ENCODE measurements at regions not wholly inside any gene's neighbourhood (a gene's known extent, or its start where the extent isn't known, plus 50 kb on each side); places are given as distances from the start of the nearest gene placed in this dataset.
A peak's percentile ranks its signal among the peaks of the same experiment; 100 is the strongest.

DNA sequence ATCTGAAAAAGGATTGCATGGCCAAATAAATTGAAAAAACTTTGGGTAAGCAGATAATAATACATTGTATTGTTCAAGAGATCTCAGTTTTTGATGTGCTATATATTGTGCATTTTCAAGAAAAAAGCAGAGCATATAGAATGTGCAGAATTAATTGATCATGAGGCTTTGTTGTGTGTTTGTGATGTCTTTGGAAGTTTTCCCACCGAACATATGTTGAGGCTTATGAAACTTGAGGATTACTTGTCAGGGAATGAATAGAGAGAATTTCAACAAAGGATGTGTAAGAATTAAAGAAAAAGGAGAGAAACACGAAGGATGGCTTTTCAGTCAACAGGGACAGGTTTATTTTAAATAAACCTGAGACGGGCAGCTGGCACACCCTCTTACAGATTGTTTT lies 232.5 kb upstream of the POU1F1 start:
- DNase-seq (ENCODE audit: low spot score), result no peak
- TF ChIP-seq, protein P1, sequence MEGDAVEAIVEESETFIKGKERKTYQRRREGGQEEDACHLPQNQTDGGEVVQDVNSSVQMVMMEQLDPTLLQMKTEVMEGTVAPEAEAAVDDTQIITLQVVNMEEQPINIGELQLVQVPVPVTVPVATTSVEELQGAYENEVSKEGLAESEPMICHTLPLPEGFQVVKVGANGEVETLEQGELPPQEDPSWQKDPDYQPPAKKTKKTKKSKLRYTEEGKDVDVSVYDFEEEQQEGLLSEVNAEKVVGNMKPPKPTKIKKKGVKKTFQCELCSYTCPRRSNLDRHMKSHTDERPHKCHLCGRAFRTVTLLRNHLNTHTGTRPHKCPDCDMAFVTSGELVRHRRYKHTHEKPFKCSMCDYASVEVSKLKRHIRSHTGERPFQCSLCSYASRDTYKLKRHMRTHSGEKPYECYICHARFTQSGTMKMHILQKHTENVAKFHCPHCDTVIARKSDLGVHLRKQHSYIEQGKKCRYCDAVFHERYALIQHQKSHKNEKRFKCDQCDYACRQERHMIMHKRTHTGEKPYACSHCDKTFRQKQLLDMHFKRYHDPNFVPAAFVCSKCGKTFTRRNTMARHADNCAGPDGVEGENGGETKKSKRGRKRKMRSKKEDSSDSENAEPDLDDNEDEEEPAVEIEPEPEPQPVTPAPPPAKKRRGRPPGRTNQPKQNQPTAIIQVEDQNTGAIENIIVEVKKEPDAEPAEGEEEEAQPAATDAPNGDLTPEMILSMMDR (IDR thresholded peaks at IDR 0.05; ENCODE audit: extremely low read depth, missing control alignments), result no peak

DNA sequence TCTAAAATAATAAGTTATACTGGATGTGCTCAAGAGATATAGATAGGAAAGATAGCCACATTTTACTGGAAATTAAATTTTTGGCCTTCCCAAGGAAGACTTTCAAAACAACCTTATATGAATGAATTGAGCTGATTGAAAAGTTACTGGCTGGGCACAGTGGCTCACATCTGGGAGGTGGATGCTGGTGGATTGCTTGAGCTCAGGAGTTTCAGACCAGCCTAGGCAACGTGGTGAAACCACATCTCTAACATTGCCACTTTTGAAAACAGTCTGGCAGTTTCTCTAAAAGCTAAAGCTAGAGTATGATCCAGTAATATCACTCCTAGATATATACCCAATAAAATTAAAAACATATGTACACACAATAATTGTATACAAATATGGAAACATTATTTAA lies 231.4 kb upstream of the POU1F1 start:
- no peak for DNase-seq (ENCODE audit: low spot score)
- TF ChIP-seq, protein P1 (IDR thresholded peaks at IDR 0.05; ENCODE audit: extremely low read depth, missing control alignments), result no peak

DNA sequence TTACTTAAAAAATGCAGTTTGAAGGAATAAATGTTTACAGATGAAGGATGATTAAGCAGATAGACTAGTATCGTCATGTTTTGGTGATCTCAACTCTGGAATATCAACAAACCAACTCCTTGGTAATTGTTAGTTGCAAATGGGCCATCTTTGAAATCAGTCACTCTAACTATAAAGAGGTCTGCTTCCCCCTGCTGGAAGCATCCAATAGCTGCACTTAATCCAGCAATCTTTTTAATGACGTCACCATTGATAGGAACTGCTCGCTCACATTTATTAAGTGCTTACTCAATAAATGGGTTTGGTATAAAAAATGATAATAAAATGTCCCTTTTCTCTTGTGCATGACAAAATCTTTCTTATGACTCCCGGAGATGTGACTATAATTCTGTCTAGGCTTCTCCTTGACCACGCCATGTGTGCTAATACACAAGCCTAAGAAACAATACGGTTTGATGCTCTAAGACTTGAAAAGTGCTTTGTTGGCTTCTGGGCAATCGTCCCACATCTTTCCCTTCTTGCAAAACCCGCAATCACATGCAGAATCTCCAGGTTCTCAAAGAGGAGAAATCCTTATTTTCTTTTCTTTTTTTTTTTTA lies 227.6 kb upstream of the POU1F1 start:
- peak; percentile 31 for DNase-seq (ENCODE audit: low spot score)
- TF ChIP-seq, protein P1 (IDR thresholded peaks at IDR 0.05; ENCODE audit: extremely low read depth, missing control alignments), result peak; percentile 20

DNA sequence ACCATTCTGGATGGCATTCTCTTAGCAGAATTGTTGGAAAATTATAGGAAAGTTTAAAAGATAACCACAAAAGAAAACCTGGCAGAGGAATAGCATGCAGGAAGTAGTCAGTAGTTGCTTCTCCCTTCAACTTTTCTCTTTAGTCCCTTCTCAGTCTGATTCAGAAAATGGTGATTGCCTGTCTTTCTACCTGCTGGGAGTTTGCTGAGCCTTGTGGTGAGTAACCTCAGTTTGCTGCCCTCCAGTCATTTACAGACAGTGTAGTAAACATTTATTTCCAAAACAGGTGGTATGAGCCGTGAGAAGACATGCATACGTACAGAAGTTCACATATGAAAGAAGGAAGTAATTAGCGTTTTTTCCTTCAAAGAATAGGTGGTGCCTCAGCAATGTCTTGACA lies 224.7 kb upstream of the POU1F1 start:
- DNase-seq (ENCODE audit: low spot score), result no peak
- TF ChIP-seq, protein P1 (IDR thresholded peaks at IDR 0.05; ENCODE audit: extremely low read depth, missing control alignments), result no peak

DNA sequence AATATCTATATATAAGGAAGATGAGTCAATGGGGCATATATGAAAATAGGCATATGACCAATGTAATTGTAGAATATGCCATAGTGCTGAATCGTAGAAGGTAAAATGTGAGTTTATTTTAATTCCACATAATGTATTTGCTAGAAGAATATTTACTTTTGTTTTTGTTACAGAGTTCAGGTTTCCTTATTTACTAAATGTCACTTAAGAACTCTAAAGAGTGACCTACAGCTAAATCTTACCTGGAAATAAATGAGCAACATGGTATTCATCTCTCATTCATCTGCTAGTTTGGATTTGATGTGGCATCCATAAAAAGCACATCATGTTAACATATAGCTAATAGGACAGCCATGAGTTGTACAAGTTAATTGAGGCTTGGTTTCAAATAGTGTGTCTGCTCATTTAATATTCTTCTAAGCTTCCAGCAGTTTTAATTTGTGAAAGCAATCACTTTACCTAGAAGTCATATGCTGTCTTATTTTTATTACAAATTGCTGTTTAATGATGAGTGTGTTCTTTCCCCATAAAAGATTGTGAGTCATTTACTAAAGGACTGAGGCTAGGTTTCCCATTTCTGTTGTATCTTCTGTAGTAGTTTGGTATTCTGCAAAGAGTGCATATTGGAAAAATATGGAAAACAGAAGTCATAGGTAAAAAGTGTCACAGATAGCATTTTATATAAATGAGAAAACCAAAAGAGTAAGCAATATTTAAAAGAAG lies 222.1 kb upstream of the POU1F1 start:
- TF ChIP-seq, protein P1 (IDR thresholded peaks at IDR 0.05; ENCODE audit: extremely low read depth, missing control alignments), result no peak
- DNase-seq (ENCODE audit: low spot score), result no peak

DNA sequence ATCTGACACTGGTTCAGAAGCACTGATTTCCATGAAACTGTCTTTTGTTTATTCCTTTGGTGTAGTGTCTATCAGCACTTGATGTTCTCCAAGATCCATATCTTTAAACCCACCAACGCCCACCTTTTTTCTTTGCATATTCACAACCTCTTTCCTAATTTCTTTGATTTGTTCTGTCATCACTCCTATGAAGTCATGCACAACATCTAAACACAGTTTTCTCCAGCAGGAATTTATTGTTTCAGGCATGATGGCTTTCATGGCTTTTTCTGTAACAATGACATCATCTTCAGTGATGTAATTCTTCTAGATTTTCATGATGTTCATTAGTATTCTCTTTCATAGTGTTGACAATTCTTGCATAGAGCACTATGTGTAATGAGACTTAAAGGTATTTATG lies 219.6 kb upstream of the POU1F1 start:
- TF ChIP-seq, protein P1 (IDR thresholded peaks at IDR 0.05; ENCODE audit: extremely low read depth, missing control alignments), result no peak
- DNase-seq (ENCODE audit: low spot score), result no peak

DNA sequence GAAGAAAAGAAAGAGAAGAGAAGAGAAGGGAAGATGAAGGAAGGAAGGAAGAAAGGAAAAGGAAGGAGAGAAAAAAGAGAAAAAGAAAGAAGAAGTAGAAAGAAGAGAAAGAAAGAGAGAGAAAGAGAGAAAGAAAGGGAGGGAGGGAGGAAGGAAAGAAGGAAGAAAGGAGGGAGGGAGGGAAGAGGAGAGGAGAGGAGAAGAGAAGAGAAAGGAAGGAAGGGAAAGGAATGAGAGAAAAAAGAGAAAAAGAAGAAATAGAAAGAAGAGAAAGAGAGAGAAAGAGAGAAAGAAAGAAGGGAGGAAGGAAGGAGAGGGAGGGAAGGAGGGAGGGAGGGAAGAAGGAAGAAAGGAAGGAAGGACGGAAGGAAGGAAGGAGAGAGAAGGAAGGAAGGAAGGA lies 217.9 kb upstream of the POU1F1 start:
- no peak for DNase-seq (ENCODE audit: low spot score)
- TF ChIP-seq, protein P1 (IDR thresholded peaks at IDR 0.05; ENCODE audit: extremely low read depth, missing control alignments), result no peak
